ENCODE measurements at regions not wholly inside any gene's neighbourhood (a gene's known extent, or its start where the extent isn't known, plus 50 kb on each side); places are given as distances from the start of the nearest gene placed in this dataset.

GRCh38 chr6:26300043-26300331 is 65.0 kb upstream of the BTN3A2 start:
- H4K20me1 ChIP-seq (ENCODE audit: control insufficient read depth, insufficient read depth, low read depth, low read length), result no peaks in the 10 kb centered on the region
- TF ChIP-seq EZH2phosphoT487 (IDR thresholded peaks at IDR 0.05; ENCODE audit: borderline replicate concordance, low read length), result no peak
- peaks cover 5% of the 10 kb centered on the region for H3K4me1 ChIP-seq (ENCODE audit: control insufficient read depth, low read length)
- no peak overlapping the region for H3K27ac ChIP-seq (ENCODE audit: low read depth, low read length)
- no peaks in the 10 kb centered on the region for H3K36me3 ChIP-seq (ENCODE audit: control insufficient read depth, low read length)
- H3F3A ChIP-seq (ENCODE audit: control insufficient read depth, insufficient read depth), result peaks cover 9% of the 10 kb centered on the region
- no peaks in the 10 kb centered on the region for H3K9me2 ChIP-seq (replicated peaks; ENCODE audit: control insufficient read depth, low read length)
- no peak overlapping the region for H3K4me3 ChIP-seq (ENCODE audit: low read length)
- no peaks in the 10 kb centered on the region for H3K9me3 ChIP-seq (ENCODE audit: control insufficient read depth, insufficient read depth, low read length)
- no peak overlapping the region for H3K4me2 ChIP-seq (ENCODE audit: low read length)
- H3K79me2 ChIP-seq (ENCODE audit: control insufficient read depth, low read length), result no peaks in the 10 kb centered on the region
- H3K27me3 ChIP-seq (ENCODE audit: control insufficient read depth, low read length), result no peaks in the 10 kb centered on the region

DNA sequence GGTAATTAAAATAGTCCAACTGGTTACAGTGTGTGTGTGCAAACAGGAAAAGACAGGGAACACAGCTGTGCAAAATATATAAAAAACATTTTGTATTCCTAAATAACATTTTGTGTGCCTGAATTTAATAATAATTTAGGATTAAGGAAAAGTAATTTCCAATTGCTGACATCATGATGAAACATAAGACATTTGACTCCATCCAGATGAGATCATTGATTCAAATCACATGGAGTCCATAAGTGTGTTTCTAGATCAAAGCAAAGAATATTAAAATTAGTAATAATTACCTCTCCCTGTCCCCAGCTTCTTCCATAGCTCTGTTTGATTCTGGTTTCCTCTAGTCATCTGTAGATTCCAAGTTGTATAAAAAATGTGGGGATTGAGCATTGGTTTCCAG is 64.6 kb upstream of the BTN3A2 start:
- TF ChIP-seq EZH2phosphoT487 (IDR thresholded peaks at IDR 0.05; ENCODE audit: borderline replicate concordance, low read length) (no peak), CTCF (IDR thresholded peaks at IDR 0.05; ENCODE audit: low read depth, low read length, poor library complexity, severe bottlenecking) (no peak)
- Histone ChIP-seq H3K4me2 (ENCODE audit: low read length) (no peak overlapping the region), H3K79me2 (ENCODE audit: control insufficient read depth, low read length) (no peaks in the 10 kb centered on the region), H3K27me3 (ENCODE audit: control insufficient read depth, low read length) (no peaks in the 10 kb centered on the region), H3K4me1 (ENCODE audit: control insufficient read depth, low read length) (peaks cover 8% of the 10 kb centered on the region), H3K9me3 (ENCODE audit: control insufficient read depth, insufficient read depth, low read length) (no peaks in the 10 kb centered on the region), H4K20me1 (ENCODE audit: control insufficient read depth, insufficient read depth, low read depth, low read length) (no peaks in the 10 kb centered on the region), H3K4me3 (ENCODE audit: low read length) (no peak overlapping the region), H3K9me2 (replicated peaks; ENCODE audit: control insufficient read depth, low read length) (no peaks in the 10 kb centered on the region), H3K36me3 (ENCODE audit: control insufficient read depth, low read length) (no peaks in the 10 kb centered on the region), H3F3A (ENCODE audit: control insufficient read depth, insufficient read depth) (peaks cover 10% of the 10 kb centered on the region), H3K27ac (ENCODE audit: low read depth, low read length) (no peak overlapping the region)

- H3K9me2 ChIP-seq (replicated peaks; ENCODE audit: control insufficient read depth, low read length), result no peaks in the 10 kb centered on the region
These were observed 64.2 kb upstream of the BTN3A2 start for GRCh38 chr6:26300828-26301227.

GRCh38 chr6:26301638-26302037 is 63.4 kb upstream of the BTN3A2 start:
- H4K20me1 ChIP-seq (ENCODE audit: control insufficient read depth, insufficient read depth, low read depth, low read length), result no peaks in the 10 kb centered on the region
- no peaks in the 10 kb centered on the region for H3K9me3 ChIP-seq (ENCODE audit: control insufficient read depth, insufficient read depth, low read length)
- H3K9me2 ChIP-seq (replicated peaks; ENCODE audit: control insufficient read depth, low read length), result no peaks in the 10 kb centered on the region
- H3F3A ChIP-seq (ENCODE audit: control insufficient read depth, insufficient read depth), result peaks cover 10% of the 10 kb centered on the region
- no peak for TF ChIP-seq CTCF (IDR thresholded peaks at IDR 0.05; ENCODE audit: low read depth, low read length, poor library complexity, severe bottlenecking)
- no peak for TF ChIP-seq EZH2phosphoT487 (IDR thresholded peaks at IDR 0.05; ENCODE audit: borderline replicate concordance, low read length)
- H3K4me3 ChIP-seq (ENCODE audit: low read length), result no peak overlapping the region
- peaks cover 14% of the 10 kb centered on the region for H3K4me1 ChIP-seq (ENCODE audit: control insufficient read depth, low read length)
- no peaks in the 10 kb centered on the region for H3K27me3 ChIP-seq (ENCODE audit: control insufficient read depth, low read length)
- H3K4me2 ChIP-seq (ENCODE audit: low read length), result no peak overlapping the region
- H3K36me3 ChIP-seq (ENCODE audit: control insufficient read depth, low read length), result no peaks in the 10 kb centered on the region
- H3K27ac ChIP-seq (ENCODE audit: low read depth, low read length), result no peak overlapping the region
- H3K79me2 ChIP-seq (ENCODE audit: control insufficient read depth, low read length), result no peaks in the 10 kb centered on the region

More at GRCh38 chr6:26300828-26301227, 64.2 kb upstream of the BTN3A2 start:
- no peak overlapping the region for H3K4me3 ChIP-seq (ENCODE audit: low read length)
- no peak overlapping the region for H3K4me2 ChIP-seq (ENCODE audit: low read length)
- no peaks in the 10 kb centered on the region for H3K79me2 ChIP-seq (ENCODE audit: control insufficient read depth, low read length)
- H3F3A ChIP-seq (ENCODE audit: control insufficient read depth, insufficient read depth), result peaks cover 10% of the 10 kb centered on the region
- no peak overlapping the region for H3K27ac ChIP-seq (ENCODE audit: low read depth, low read length)
- peaks cover 13% of the 10 kb centered on the region for H3K4me1 ChIP-seq (ENCODE audit: control insufficient read depth, low read length)
- H3K36me3 ChIP-seq (ENCODE audit: control insufficient read depth, low read length), result no peaks in the 10 kb centered on the region
- no peak for TF ChIP-seq CTCF (IDR thresholded peaks at IDR 0.05; ENCODE audit: low read depth, low read length, poor library complexity, severe bottlenecking)
- TF ChIP-seq EZH2phosphoT487 (IDR thresholded peaks at IDR 0.05; ENCODE audit: borderline replicate concordance, low read length), result no peak
- no peaks in the 10 kb centered on the region for H3K27me3 ChIP-seq (ENCODE audit: control insufficient read depth, low read length)
- no peaks in the 10 kb centered on the region for H4K20me1 ChIP-seq (ENCODE audit: control insufficient read depth, insufficient read depth, low read depth, low read length)
- H3K9me3 ChIP-seq (ENCODE audit: control insufficient read depth, insufficient read depth, low read length), result no peaks in the 10 kb centered on the region
